ENCODE measurements at regions not wholly inside any gene's neighbourhood (a gene's known extent, or its start where the extent isn't known, plus 50 kb on each side); places are given as distances from the start of the nearest gene placed in this dataset.
A peak's percentile ranks its signal among the peaks of the same experiment; 100 is the strongest.

- DNase-seq = no peak
Measured at GRCh38 chr2:11018651-11019185, 107.0 kb downstream of the KCNF1 start.

GRCh38 chr2:11019614-11020013, 107.9 kb downstream of the KCNF1 start:
- no peak for DNase-seq

DNA sequence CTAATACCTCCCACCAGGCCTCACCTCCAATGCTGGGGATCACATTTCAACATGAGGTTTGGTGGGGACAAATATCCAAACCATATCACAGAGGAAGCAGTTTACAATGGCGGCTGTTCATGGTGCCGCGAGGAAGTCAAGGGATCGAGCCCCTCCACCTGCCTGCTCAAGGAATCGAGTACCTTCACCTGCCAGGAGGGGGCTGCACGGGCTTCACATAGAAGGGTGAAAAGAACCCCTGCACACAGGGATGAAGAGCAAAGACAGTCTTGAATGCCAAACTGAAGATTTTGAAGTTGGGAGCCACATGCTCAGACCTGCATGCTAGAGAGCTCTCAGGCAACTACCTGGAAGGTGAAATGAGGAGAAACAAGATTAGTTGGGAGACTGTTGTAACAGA, 110.3 kb downstream of the KCNF1 start:
- DNase-seq = peak; percentile 36

DNA sequence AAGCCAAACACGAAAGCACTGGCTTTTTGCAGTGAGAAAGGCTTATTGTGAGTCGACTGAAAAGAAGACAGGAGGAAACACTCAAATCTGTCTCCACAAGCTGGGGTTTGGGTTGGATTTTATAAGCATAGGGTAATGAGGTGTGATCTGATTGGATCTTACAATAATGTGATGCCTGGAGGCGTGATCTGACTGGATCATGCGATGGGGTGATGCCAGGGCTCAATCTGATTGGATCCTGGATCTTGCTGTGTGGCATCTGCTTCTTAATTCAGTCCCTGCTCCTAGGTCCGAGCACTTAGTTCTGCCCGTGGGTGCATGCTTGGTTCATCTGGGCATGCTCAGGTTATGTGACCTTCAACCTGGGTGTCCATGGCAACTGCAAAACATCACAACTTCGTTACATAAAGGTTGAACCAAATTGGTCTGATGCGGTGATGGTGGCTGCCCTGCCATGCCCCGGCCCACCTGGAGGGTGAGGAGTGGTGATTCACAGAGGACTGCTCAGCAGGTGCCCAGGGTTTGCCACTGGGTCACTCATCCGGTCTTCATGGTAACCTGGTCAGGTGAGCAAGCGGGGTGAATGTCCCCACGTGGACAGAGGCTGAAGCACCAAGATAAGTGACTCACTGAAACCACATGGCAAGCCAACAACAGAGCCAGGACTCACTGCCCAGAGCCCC, 111.0 kb downstream of the KCNF1 start:
- DNase-seq = peak; percentile 91

GRCh38 chr2:11023326-11024258, 111.9 kb downstream of the KCNF1 start:
- peak; percentile 19 for DNase-seq

GRCh38 chr2:11024259-11024645, 112.5 kb downstream of the KCNF1 start:
- no peak for DNase-seq

GRCh38 chr2:11024687-11025086, 113.0 kb downstream of the KCNF1 start:
- DNase-seq = no peak

DNA sequence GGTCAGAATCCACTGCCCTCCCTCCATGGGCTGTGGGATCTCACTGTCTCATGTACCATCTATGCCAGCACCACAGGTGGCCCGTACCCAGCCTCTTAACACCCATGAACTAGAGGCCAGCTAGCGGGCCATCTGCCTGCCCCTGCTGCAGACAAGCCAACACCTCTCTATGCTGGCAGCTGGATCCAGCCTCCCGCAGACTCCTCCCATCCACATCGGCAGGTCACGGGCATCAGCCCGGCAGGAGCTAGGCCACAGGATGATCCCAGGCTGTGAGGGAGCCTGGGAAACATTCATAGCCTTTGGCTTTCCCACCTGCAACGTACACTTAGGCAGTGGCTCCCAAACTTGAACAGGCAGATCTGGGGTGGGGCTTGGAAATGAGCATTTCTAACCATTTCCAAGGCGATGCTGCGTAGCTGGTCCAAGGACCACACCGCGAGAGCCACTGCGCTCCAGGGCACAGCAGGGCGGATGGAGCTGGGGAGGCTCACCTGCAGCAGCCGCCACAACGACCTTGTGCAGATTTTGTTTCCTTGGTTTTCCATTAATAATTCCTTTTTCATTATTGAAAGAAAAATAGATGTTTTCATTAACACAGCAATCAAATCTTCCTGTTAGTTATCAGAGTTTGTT, 114.7 kb downstream of the KCNF1 start:
- peak; percentile 74 for DNase-seq

- DNase-seq = no peak
Measured at GRCh38 chr2:11027195-11027594, 115.5 kb downstream of the KCNF1 start.

DNA sequence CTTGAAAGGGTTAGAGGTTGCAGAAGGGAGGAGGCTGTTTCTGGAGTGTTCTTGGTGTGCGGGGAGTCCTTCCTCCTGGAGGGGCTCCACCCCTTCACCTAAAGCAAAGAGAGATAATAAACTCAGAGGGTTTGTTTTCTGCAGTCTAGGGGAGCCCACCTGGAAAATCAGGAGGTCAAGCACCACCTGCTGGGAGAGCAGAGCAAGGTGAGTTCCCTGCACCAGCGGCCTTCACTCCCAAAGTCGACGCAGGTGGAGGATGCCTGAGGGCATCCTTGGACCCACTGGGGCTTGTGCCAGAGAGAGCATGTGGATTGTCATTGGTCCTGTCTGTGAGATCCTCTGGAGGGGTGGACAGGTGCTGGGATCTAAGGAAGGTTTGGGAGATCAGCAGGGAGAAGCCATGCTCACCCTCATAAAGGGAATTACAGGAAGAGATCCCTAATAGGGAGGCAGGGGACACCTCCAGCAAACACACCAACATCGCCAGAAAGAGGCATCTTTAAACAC, 116.7 kb downstream of the KCNF1 start:
- peak; percentile 20 for DNase-seq

GRCh38 chr2:11029136-11029535, 117.4 kb downstream of the KCNF1 start:
- no peak for DNase-seq

- no peak for DNase-seq
Measured at GRCh38 chr2:11030036-11030435, 118.3 kb downstream of the KCNF1 start.

GRCh38 chr2:11030909-11031308, 119.2 kb downstream of the KCNF1 start:
- no peak for DNase-seq

DNA sequence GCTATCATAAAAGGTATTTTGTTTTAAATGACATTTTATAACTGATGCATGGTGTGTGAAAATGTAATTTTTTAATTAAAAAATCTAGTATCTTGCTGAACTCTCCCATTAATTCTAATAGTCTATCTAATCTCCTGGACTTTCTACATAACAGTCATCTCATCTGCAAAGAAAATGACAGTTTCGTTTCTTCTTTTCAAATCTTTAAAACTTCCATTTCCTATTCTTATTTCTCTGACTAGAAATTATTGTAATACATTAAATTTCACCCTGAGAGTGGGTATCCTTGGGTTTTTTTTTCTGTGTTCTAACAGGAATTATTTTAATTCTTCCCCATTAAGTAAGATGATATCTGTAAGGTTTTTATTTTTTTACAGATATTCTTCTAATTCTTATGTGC, 120.1 kb downstream of the KCNF1 start:
- DNase-seq = no peak

DNA sequence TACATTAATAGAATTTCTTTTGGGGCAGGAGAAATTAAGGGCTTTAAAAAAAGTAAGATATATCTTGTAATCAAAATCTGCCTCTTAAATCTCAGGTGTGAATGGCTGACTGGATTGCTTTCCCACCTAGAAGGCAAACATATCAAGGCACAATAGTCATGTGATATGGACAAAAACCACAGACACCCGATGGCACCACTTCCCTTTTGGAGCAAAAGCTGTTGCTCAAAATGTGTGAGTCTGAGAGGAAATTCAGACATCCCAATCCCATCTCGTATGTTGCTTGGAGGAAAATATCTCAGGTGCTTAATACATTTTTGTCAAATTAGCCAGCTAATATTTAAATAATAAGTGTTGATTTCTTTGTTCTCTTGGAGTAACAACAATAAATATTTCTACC, 120.7 kb downstream of the KCNF1 start:
- no peak for DNase-seq

DNA sequence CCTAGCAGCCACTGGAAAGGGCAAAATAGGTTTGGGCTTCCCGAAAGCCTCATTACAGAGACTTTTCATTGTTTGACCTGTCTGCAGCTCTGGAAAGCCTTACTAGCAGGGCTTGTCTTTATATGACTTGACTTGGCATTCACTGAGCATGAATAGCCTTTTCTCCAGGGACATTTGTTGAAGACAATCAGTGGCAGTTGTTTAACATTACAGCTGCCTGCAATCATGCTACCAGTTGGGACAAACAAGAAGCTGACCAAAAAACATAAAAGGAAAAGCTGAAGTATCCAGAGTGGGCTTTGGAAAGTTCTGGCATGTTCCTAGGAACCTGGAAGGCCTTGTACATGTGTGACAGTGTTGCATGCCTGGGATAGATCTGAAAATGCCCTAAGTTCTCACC, 121.4 kb downstream of the KCNF1 start:
- DNase-seq = no peak

DNA sequence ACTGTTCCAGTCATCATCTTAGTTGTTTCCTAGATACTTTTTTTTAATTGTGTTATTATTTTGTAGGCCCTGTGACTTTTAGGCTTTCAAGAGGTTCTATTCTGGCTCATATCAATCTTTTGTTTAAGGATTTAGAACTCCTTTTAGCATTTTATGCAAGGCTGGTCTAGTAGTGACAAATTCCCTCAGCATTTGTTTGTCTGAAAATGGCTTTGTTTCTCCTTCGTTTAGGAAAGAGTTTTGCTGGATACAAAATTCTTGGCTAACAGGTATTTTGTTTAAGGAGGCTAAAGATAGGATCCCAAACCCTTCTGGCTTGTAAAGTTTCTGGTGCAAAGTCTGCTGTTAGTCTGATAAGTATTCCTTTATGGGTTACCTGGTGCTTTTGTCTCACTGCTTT, 116.6 kb upstream of the SLC66A3 start:
- no peak for DNase-seq

GRCh38 chr2:11040992-11041391, 114.3 kb upstream of the SLC66A3 start:
- DNase-seq = no peak

DNA sequence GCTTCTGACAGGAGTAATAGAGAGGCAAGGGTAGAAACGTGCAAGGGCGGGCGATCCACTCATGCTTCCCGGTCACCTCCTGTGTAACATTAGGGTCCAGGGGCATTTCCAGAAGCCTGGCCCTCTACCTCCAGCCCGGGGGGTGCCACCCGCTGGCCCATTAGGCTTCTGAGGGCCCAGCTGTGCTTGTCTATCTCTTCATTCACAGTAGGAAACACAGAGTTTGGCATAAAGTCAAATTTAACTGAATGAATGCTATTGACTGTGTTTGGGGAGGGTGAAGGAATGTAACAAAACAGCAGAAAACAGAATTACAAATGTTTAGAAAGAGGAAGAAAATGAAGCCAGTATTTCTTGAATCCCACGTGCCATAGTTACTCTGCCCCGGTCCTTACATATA, 112.4 kb upstream of the SLC66A3 start:
- DNase-seq = no peak

DNA sequence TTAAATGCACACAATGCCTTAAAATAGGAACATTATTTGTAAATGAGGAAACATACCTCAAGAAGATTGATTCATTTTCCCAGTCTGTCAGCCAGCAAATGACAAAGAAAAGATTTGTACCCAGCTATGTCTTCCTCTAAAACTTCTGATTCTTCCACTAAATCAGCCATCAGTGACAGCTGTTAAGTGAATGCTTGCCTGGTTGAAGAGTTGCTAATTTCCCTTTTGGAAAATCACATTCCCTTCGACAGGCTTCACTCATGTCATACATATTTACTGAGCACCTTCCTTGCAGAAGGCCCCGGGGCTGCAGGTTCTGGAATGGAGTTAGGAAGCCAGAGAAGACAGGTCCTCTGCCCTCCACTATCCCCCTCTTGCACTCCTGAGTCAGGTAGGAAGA, 112.0 kb upstream of the SLC66A3 start:
- no peak for DNase-seq

DNA sequence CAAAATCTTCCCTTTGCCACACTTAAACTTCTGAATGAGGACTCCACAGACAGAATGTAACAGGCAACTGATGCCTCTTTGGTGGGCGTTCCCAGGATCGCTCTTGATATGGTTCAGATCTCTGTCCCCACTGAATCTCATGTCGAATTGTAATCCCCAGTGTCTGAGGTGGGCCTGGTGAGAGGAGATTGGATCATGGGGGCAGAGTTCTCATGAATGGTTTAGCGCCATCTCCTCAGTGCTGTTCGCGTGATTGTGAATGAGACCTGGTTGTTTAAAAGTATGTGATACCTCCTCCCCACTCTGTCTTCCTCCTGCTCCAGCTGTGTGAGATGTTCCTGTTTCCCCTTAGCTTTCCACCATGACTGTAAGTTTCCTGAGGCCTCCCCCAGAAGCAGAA, 111.1 kb upstream of the SLC66A3 start:
- DNase-seq = no peak

- DNase-seq = no peak
Measured at GRCh38 chr2:11045294-11045693, 110.0 kb upstream of the SLC66A3 start.

DNA sequence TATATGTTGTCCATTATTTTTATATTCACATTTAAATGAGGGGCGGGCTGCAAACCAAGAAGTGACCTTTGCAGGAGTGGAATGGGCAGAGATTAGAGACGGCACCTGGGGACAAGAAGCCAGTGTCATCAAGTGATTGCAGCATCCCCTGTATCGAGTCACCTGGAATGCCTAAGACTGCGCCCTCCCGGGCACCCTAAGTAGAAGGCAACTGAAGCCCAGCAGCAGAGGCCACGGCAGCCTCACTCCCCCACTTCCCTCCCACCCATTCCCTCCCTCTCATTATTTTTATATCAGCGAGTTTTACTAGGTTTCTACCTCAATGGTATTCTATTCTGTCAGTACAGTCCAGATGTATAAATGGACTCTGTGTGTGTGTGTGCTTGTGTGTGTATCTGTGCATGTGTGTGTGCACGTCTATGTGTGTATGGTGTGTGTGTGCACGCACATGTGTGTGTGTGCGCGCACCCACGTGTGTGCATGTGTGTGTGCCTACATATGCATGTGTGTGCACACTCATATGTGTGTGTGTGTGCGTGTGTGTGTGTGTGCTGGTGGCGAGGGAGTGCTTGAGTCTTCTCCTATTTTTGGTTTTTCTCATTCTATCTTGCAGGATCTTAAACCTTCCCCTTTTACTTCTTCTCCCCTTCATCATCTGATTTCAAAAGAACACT, 106.8 kb upstream of the SLC66A3 start:
- no peak for DNase-seq

Data from NCI-H146 (cell line).